HG03521 (cell line): ENCODE measurements at regions not wholly inside any gene's neighbourhood (a gene's known extent, or its start where the extent isn't known, plus 50 kb on each side); places are given as distances from the start of the nearest gene placed in this dataset.

Experiments
- ATAC-seq: cut with Tn5 transposase; IDR thresholded peaks from one replicate; pipeline ENCODE4 v1.9.1; 2021; ENCODE audit warnings: mild to moderate bottlenecking, moderate library complexity; ENCODE audit not compliant: unreplicated experiment

DNA sequence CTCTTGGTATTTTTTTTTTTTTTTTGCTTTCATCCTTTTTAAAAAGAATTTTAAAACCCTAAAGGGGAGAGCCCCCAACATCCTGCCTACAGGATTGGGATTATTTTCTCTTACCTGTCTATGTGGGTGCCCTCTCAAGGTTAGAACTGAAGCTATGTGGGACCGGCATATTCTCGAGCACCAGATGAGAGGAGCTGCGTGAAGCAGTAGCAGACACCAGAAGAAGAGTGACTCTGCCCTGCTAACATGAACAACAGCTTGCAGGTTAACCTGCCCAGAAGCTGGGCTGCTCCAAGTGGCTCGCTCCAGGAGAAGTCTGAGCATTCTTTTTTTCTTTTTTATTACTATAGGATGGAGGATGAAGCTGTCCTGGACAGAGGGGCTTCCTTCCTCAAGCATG is 102.6 kb upstream of the SLC4A4 start:
- no peak for ATAC-seq

DNA sequence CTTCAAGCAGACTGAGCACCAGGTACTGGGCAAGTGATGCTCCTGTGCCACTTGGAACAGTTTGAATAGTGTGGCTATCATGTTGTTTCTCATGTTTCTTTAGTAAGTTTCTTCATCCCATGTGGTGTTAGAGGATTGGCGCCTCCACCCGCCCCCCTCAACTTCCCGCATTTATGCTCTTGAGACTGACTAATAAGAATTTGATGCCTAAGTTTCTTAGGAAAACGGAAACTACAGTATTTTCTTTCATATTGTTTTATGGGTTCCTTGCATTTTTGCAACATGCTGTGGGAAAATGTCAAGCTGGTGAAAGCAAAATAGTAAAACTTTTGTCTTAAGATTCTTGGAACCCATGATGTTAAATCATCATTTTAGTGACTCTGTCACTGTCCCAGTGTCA is 101.2 kb upstream of the SLC4A4 start:
- no peak for ATAC-seq

DNA sequence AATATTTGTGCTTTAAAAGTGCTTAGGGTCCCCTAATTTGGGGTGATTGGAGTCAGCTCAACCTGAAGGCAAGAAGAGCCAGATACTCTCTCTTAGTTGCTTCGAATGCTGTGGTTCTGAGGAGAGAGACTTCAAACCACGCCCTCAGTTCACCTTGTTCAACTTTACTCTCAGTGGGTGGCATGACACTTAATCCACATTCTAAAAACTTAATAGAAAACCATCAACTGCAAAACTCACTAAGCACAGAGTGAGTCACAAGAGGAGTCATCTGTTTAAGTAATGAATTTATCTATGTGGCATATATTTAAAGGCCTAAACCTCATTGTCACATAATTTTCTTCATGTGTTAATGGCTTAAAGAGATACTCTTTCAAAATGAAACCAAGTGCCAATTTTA is 99.5 kb upstream of the SLC4A4 start:
- no peak for ATAC-seq

DNA sequence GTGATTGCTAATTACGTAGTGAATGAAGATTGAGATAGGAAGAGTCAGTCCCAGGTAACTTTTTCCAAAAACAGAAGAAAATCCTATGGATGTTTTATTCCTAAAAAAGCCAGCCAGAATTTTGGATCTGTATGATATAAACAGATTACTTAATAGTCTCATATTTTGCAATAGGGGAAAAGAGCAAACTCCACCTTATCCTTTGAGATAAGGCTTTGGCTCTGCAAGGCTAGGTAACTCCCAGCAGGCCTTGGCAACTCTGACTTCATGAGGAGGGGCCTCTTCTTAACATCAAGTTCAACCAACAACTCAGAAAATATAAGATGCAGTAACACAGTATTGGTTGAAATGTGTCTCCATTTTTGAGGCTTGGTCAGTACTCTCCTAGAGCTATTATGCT is 98.7 kb upstream of the SLC4A4 start:
- ATAC-seq = no peak

DNA sequence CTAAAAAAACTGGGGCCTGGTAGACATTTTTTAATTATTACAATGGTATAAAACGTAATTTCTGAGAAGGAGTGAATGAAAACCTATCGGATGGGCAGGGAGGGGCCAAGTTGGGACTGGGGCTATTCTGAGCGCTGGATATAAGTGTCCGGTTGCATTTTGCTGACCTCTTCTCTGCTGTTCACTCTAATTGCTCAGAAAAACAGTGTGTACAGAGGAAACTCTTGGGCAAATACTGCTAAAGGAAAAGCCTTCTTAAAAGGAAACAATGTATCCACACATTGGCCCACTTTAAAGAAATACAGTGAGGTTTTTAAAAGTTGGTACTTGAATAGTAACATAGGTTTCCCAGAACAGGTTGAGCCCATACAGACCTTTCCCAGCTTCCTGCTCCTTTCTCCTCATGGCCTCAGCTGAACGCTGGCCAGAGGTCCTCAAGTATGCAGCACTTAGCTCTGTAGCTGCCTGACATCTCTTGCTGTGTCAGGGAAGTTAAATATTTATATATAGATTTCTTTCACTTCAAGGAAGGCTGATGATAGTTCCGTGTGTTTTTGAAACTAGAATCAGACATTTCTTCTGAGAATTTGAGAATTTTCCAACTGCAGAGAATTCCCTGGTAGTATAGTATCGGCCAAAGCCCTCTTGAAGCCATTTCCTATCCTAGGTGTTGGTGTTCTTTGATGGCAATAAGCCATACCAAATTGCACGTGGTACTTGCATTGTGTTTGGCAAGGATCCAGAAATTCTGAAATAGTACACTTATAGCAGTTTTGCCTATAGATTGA is 97.1 kb upstream of the SLC4A4 start:
- no peak for ATAC-seq

DNA sequence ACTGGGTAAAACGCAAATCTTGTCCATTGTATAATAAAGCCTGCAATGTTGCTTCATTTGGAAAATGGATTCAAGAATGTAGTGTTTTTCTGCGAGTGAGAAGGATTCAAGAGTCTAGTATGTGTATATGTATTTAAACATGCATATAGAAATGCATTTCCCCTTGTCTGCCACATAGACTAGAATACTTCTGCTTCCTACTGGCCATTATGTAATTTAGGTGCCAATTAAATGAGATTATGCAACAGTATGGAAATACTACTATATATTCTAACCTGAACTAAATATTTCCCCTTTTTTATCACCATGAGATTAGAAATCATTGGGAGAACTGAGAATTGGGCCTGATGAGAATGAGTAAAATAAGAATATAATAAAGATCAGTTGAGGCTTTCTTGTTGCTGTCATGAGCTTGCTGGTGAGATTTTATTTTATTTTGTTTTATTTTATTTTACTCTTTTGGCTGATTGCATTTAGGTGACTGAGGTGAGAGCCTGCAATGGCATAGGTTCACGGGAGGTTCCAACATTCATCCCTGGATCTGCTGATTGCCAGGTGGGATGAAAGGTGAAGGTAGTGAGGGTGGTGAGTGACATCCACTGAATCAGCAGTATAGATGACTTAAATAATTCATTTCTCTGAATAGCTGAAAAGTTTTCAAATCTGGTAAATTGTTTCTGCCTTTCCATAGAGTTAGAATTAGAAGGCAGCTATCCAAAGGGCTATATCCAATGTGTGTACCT is 95.6 kb upstream of the SLC4A4 start:
- ATAC-seq = no peak

DNA sequence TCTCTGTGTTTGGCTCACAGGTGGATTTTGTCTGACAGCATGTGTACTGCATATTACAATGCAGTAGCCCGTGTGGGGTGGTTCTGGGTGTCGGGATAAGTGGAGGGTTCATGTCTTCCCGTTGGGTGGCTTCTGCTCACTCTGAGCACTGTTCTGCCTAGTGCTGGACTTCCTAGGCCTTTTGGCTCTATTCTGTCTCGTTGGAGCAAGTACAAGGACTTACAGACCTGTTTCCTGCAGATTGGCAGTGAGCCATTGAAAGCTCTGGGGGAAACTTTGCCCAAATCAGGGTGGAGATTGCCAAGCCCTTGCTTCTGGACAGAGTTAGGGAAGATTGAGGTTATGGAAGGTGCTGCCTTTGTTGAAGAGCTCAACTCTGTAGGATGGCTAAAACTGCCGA is 91.1 kb upstream of the SLC4A4 start:
- no peak for ATAC-seq

DNA sequence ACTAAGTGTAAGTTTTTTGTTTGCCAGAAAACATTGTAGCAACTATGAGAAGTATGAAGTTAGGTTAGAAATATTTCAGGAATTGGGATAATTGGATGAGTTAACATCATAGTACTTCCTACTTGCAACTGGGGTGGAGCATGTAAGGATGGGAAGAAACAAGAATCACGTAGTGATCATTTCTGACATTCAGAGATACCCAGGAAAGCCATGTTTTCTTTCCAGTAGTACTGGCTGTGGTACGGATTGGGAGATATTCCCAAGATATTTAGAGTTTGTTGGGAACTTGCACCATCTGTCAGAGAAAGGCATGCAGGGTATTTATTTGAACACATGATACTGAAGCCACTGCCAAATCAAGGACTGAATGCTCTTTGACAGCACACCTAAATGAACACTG is 87.6 kb upstream of the SLC4A4 start:
- ATAC-seq = no peak

DNA sequence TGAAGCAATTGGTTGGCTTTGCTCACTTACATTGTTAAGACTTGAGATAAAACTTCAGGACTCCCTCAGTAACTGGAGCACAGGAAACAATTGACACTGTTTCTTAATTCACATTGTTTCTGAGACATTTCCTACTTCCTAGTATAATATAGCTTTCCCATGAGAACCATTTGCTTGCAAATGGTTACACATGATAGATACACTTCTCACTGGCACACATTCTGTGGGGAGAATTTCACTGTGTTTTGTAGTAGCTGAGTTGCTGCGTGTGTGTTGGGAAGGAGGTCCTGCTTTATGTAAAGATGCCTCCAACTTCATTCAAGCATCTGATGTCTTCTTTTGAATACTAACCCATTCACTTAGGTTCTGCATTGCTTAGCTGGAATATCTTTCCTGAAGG is 85.3 kb upstream of the SLC4A4 start:
- ATAC-seq = no peak

DNA sequence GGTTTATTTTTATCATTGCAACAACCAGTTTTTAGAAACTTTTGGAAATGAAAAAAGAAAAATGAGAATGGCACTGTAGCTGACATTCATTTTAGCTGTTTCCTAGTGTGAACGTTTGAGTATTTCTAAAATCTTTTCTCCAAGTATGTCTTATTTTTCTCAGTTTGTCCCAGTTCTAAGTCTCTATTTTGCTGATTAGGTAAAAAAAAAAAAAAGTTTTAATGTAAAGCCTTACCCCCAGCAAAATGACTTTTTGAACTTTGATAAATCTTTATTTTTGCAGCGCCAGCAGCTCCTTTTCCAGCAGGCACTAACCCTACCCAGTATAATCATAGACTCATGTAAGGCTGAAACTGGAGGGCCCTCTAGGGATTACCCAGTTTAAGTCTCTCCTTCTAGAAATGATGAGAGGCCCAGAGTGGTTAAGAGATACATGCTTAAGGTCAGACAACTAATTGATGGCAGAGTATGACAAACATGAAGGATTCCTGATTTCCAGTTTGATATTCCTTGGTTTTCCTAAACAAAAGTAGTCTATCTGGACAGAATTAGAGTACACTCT is 84.3 kb upstream of the SLC4A4 start:
- no peak for ATAC-seq

DNA sequence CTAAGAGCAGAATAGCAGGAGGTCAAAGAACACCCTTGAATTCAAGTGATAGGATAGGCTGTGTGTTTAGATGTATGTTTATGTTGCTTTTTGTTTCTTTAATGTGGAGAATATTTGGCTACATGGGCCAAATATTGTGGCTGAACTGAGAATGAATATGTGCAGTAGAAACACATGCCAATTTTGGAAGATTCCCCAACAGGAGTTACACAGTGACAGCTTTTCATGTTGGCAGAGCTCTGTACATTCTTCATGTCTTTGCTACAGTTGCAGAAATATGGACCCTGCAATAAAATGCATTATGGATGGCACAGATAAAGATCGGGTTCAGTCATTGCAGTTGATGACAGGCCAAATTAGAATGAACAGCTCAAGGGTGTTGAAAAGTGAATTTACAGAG is 82.8 kb upstream of the SLC4A4 start:
- no peak for ATAC-seq

DNA sequence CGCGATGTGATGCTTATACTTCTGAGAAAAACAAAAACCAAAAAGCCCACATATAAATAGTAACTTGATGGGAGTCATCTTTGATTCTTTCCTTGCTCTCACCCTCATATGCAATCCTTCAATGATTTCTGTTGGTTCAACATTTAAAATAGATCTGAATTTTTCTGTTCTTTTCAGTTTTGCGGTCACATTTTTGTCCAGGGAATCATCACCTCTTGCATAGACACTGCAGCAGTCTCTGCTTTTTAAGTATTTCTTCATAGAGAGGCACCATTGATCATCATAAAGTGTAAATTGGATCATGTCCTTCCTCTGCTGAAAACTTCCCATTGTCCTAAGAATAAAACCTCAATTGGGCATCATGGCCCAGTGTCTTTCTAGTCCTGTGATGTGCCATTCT is 81.1 kb upstream of the SLC4A4 start:
- ATAC-seq = no peak

DNA sequence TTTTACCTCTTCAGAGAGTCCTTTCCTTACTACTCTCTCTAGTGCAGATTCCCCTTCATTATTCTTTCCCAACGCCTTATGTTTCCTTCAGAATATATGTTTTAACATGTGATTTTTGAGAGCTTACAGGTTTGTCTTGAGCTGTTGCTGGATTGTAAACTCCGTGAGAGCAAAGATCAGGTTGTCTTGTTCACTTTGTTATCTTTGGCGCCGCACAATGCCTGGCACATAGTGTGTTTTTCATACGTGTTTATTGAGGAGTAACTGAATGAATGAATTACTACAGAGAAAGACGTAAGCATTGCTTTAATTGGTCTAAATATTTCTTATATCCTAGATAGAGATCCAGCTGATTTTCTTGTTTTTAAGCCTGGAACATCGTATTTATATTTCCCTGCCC is 80.5 kb upstream of the SLC4A4 start:
- ATAC-seq = no peak

DNA sequence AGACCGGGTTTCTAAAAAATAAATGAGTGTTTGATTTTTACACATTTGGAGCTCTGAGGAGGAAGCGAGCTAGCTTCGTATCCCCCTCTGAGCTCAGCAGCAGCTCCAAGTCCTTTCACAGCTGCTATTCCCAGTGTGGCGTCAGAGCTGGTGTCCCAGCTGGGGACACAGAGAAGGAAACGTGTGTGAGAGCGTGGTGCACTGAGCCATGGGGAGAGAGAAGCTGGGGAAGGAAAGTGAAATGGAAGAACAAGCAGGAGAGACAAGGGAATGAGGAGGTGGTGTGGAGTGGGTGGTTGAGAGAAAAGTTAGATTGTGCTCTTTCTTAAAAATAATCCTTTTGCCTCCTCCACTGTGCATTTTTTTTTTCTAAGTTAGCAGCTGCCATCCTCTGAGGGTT is 79.5 kb upstream of the SLC4A4 start:
- no peak for ATAC-seq

DNA sequence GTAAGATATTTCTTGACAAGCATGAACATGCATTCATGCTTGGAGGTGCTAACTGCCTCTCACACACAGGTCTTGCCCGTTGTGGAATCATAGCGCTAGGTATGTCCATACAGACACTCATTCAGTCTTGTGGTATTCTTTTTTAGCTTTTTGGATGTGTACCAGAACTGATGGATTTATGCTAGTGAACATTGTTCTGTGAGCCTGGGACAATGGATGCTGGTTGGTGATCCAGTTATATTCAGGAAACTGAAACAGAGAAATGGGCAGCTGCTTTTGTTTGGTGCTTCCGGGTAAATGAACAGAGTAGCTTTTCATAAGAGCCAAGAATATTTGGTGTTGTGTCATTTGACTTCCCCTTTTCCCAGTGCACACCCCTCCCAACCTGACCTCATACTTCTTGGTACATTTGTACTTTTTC is 78.9 kb upstream of the SLC4A4 start:
- ATAC-seq = no peak

DNA sequence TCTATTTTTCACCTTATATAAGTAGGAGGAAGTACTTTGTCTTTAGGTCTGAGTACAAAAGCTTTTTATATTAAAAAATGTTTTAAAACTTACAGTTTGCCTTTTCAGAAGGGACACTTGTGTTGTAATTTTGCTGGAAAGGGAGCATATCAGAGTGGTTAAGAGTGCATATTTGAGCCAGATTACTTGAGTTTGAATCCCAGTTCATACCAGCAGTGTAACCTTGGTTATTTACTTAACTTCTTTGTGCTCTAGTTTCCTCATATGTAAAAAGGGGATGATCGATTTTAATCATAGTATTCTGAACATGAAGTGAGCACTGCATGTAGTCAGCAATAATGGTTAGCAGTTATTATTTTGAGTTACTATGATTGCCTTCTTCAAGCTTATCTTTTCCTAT is 78.3 kb upstream of the SLC4A4 start:
- no peak for ATAC-seq

DNA sequence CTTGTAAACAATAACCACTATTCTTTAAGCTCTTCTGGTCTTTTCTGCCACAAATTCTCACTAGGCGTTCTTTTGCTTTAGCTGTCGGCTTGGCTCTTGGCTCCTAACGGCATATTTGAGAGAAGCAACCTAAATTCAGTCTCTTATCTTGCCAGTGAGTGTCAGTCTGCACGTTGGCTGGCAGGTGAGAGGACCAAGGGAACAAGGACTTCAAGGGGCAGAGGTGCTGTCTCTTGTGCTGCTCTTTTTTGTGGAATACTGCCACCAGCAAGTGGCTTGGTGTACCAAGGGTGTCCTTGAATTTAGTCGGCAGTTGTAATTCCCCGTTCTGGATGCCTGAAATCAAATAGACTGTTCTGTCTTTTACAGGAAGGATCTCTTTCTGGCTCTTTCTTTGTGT is 77.8 kb upstream of the SLC4A4 start:
- no peak for ATAC-seq

DNA sequence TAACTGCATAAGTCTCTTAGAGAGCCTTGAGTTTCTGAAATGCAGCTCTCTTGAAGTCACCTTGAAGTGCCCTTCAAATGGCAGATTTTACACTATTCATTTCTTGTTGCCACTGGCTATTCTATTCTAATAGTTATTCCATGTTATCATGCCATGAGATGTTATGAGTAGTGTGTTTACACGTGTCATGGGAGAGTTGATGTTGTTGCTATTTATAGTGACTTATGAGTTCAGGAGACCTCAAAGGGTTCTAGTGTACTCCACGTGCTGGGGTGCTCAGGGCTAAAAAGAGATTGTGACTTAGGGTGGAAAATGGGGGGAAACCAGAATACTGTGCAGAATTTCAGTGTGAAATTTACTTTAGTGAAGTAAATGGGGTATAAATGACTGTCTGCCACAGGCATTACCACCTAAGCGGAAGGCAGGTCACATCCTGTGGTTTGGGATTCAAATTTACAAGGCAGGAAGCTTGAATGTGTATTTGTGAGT is 77.1 kb upstream of the SLC4A4 start:
- no peak for ATAC-seq

DNA sequence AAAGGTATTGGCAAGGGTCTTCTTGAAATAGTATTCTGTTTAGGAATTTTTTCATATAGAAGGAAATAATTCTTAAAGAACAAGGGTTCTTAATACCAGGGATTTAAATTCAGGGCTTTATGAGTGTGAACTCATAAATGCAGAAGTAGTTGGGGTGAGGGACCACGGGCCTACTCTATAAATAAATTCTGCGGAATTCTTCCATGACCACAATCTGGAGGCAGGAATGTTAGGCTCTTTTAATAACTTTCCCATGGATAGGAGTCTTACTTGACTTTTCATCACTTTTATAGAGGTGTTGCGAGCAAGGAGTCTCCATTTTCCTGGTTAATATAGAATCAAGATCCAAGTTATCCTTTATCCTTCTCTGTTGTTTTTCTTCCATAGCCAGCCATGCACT is 76.7 kb upstream of the SLC4A4 start:
- ATAC-seq = no peak

DNA sequence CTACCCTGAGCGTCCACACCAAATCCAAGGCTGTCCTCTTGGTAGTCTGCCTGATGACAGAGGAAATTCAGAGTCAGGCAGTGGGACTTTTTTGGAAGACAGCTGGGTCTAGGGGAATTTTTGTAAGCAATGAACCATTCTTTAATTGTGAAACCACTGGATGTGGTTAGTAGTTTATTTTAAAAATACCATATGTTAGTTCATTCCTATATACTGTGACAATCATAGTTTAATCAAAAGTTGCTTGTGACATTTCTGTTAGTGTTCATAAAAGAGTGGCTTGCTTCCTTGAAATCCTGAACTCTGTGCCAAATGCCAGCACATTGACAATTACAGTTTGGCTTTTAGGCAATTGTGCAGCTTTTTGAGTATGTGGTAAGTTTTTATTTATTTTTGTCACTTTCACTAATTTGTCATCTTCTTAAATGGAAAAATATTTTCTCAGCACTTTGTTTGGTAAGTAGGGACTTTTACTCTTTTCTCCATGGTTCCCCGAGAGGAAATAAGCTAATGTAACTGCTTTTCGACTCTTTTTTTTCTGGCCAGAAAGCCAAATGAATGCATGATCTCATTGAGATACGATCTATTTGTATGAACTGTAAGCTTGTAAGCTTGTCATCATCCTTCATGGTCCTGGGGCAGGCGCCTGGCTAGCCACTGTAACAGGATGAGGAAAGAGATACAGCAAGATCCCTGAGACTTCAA is 72.6 kb upstream of the SLC4A4 start:
- ATAC-seq = no peak

DNA sequence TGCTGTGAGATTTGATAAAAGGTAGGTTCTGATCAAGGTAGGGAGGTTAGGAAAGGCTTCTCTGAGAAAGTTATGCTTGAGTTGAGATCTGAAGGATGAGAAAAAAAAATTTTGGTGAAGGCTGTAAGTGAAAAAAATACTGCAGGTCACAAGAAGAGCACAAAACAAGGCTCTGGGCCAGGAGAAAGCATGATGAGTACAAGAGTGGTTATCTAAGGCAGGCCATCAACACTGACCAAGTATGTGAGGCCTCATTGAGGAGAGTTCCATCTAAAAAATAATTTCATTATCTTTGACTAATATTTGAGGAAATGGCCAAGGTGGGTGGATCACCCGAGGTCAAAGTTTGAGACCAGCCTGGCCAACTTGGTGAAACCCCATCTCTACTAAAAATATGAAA is 71.6 kb upstream of the SLC4A4 start:
- ATAC-seq = no peak

DNA sequence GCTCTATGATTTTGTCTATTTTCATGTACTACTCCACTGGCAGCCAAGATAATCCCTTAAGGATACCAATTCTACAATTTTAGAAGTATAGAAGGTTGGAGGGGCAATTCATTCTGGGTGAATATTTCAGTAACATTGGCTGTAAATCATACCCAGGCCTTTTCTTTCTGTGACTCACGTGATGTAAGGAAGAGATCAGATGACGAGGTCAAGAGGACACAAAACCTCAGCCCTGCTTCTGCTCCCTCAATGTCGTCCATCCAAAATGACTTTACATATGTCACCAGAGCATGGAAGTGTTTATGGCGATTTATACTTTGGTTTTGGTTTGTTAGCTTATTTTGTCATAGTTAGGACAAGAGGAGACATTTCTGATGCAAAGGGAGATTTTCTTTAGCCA is 70.7 kb upstream of the SLC4A4 start:
- no peak for ATAC-seq
